Thymus (tissue), 11 donors: ENCODE measurements at regions not wholly inside any gene's neighbourhood (a gene's known extent, or its start where the extent isn't known, plus 50 kb on each side); places are given as distances from the start of the nearest gene placed in this dataset.

Source experiments
- DNase-seq, 9 donors: peaks; one replicate each; pipeline ENCODE4 v3.0.0-alpha.2; 2013; ENCODE audit warnings: low spot score in 9 of 9, low read depth in 6 of 9, missing footprints in 1 of 9
- H3K27ac ChIP-seq, 2 donors: one replicate each; pipeline ENCODE4 v1.5.1; 2013; ENCODE audit warnings: control low read depth in 1 of 2, low read depth in 1 of 2, low read length in 1 of 2, mild to moderate bottlenecking in 1 of 2, moderate library complexity in 1 of 2
- H3K27me3 ChIP-seq, 2 donors: one replicate each; pipeline ENCODE4 v1.5.1; 2013; ENCODE audit warnings: low read length in 1 of 2; ENCODE audit not compliant: control insufficient read depth in 2 of 2, insufficient read depth in 1 of 2
- H3K36me3 ChIP-seq, 2 donors: one replicate each; pipeline ENCODE4 v1.5.1; 2013; ENCODE audit warnings: low read length in 1 of 2, mild to moderate bottlenecking in 1 of 2, moderate library complexity in 1 of 2; ENCODE audit not compliant: control insufficient read depth in 2 of 2, insufficient read depth in 2 of 2
- H3K4me1 ChIP-seq, 2 donors: one replicate each; pipeline ENCODE4 v1.5.1; 2013; ENCODE audit warnings: low read length in 2 of 2; ENCODE audit not compliant: control insufficient read depth in 2 of 2, insufficient read depth in 2 of 2
- H3K4me3 ChIP-seq, 2 donors: one replicate each; pipeline ENCODE4 v1.5.1; 2013; ENCODE audit warnings: low read length in 2 of 2, control low read depth in 1 of 2, mild to moderate bottlenecking in 1 of 2
- H3K9me3 ChIP-seq, 2 donors: one replicate each; pipeline ENCODE4 v1.5.1; 2013; ENCODE audit warnings: low read length in 1 of 2, mild to moderate bottlenecking in 1 of 2; ENCODE audit not compliant: control insufficient read depth in 2 of 2, insufficient read depth in 1 of 2
- WGBS: extraction: QIAGEN DNeasy Blood & Tissue Kit; methylation state at CpG from one replicate; pipeline ENCODE4 v1.1.7; 2013; 5-methylcytosine and 5-hydroxymethylcytosine counted together
- donor health status: healthy.

DNA sequence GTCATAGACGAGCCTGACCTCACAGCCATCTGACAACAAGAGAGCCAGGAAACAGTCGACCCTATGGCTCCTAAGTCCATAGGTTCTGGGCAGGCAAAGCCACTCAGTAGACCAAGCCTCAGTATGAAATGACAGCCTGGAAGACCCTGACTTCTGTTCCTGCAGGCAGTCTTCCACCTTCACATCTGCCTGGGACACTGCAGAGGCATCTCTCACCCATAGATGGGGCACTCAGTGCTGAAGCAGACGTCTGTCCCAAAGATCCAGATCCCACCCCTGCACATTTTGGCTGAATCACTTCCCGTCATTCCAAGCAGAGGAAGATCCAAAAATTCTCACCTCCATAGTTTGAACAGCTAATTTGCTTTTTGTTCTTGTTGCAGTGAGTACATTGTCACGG lies 139.3 kb upstream of the ZNF507 start:
- no peaks in the 10 kb centered on the region for H3K4me1 ChIP-seq
- no peaks in the 10 kb centered on the region for H3K36me3 ChIP-seq
- WGBS = 72% methylated on average over 5 of the region's 5 CpGs
- H3K4me3 ChIP-seq = no peak overlapping the region
- no peak overlapping the region for H3K27ac ChIP-seq
- H3K9me3 ChIP-seq = no peaks in the 10 kb centered on the region
- no peaks in the 10 kb centered on the region for H3K27me3 ChIP-seq
- DNase-seq = no peak

DNA sequence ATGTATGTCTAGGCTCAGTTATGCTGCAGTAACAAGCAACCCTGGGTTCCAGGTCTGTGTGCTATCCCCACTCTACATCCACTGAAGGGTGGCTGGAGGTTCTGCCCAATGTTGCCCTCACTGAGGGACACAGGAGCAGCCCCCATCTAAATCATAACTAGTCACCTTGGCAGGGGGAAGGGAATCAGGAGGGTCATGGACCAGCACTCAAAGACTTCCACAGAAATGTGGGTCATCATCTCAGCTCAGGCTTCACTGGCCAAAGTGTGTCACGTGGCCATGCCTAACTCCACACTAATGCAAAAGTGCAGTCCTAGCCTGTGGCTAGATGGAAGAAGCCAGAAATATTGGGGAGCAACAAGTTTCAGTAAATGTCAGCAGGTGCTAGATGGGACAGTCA lies 137.3 kb upstream of the ZNF507 start:
- Histone ChIP-seq H3K4me3 (no peak overlapping the region), H3K27ac (no peak overlapping the region), H3K4me1 (no peaks in the 10 kb centered on the region), H3K27me3 (no peaks in the 10 kb centered on the region), H3K9me3 (no peaks in the 10 kb centered on the region), H3K36me3 (no peaks in the 10 kb centered on the region)
- 94% methylated on average over 1 of the region's 1 CpG for WGBS
- DNase-seq = no peak

DNA sequence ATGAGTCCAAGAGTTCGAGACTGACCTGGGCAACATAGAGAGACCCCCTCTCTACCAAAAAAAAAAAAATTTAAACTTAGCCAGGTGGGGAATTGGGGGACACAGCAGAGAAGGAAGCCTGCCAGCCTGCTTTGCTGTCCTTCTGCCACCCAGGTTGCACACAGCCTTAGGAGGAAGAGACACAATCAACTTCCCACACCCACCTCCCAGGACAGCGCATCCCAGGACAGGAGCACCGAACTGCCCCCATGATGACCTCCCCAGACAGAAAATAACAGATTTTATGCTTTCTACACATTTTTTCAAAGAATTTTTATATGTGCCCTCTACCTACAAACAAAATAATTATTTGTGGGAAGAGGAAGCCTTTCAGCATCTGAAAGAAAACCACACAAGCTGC lies 126.0 kb upstream of the ZNF507 start:
- DNase-seq = no peak
- H3K36me3 ChIP-seq = no peaks in the 10 kb centered on the region
- no peak overlapping the region for H3K27ac ChIP-seq
- peaks cover 12 to 15% of the 10 kb centered on the region in 2 donors for H3K4me1 ChIP-seq
- no peaks in the 10 kb centered on the region for H3K9me3 ChIP-seq
- H3K27me3 ChIP-seq = peaks cover 4 to 15% of the 10 kb centered on the region in 2 donors
- H3K4me3 ChIP-seq = no peak overlapping the region
- 92% methylated on average over 3 of the region's 3 CpGs for WGBS

DNA sequence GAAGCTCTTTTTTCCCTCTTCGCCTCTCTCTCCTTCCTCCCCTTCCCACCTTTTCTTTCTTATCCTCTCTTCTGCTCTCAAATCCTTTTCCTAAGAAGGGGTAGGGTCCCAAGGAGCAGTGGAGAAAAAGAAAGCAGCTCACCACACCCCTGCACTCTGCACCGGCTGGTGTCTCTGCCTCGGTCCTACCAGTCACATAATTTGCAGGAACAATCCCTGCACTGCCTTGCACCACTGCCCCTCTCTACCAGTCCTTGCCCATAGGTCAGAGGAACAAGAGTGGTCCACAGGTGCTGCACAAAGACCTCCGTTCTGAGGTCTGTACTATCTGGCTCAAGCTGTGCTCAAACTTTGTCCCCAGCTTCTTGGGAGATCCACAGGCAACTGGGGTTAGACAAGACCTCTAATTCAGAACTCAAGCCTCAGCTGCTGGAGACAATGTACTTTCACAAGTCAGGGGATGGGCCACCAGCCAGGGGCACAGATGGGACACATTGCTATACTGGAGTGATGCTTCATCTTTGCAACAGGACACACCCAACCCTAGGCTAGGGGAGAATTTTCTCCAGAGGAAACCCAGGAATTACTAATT lies 125.4 kb upstream of the ZNF507 start:
- Histone ChIP-seq H3K4me1 (peaks cover 12 to 17% of the 10 kb centered on the region in 2 donors), H3K36me3 (no peaks in the 10 kb centered on the region), H3K9me3 (no peaks in the 10 kb centered on the region), H3K27me3 (peaks cover 7 to 20% of the 10 kb centered on the region in 2 donors), H3K4me3 (no peak overlapping the region), H3K27ac (no peak overlapping the region)
- no peak for DNase-seq
- WGBS = 79% methylated on average over 4 of the region's 4 CpGs

DNA sequence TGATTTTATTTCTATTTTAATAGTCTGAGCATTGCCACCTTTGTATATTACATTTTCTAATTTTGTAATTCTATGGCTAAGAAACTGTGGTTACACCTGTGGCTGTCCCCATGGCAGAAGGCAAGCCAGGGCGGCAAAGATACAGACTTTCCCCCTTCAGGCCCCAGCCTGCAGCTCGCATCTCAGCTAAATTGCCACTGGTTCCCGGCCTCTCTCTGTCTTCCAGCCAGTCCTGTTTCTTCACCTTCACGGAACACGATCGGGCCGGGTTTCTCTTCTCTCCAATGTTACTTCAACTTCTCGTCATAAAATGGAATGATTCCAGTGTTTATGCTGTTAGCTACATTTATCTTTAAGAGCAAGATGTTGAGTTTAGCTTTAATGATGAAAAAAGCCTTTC lies 124.5 kb upstream of the ZNF507 start:
- WGBS = 61% methylated on average over 8 of the region's 8 CpGs

DNA sequence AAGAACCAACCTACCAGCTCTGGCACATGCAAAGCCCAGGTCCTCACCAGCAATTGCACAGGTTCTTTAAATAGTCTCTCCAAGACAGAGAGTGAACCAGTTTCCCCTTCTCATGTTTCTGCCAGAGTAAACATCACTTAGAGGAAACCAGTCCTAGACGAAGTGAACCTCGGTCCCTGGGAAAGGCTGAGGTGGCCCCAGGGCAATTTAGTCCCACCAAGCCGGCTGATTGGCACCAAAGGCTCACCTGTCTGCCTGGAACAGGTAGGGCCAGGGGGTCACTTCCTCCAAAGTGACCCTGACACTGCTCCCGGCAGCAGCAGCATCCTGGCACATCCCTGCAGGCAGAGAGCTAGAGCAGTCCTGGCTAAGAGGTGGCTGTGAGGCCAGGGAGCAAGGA lies 122.9 kb upstream of the ZNF507 start:
- 37% methylated on average over 4 of the region's 4 CpGs for WGBS
- no peak for DNase-seq
- H3K27ac ChIP-seq = no peak overlapping the region
- peaks cover 12 to 25% of the 10 kb centered on the region in 2 donors for H3K27me3 ChIP-seq
- peaks cover 12 to 17% of the 10 kb centered on the region in 2 donors for H3K4me1 ChIP-seq
- no peaks in the 10 kb centered on the region for H3K36me3 ChIP-seq
- no peaks in the 10 kb centered on the region for H3K9me3 ChIP-seq
- H3K4me3 ChIP-seq = no peak overlapping the region

More for the DNA sequence above, 124.5 kb upstream of the ZNF507 start:
- H3K4me3 ChIP-seq = no peak overlapping the region
- no peaks in the 10 kb centered on the region for H3K36me3 ChIP-seq
- H3K9me3 ChIP-seq = no peaks in the 10 kb centered on the region
- H3K27ac ChIP-seq = no peak overlapping the region
- peaks cover 12 to 17% of the 10 kb centered on the region in 2 donors for H3K4me1 ChIP-seq
- H3K27me3 ChIP-seq = peaks cover 12 to 25% of the 10 kb centered on the region in 2 donors
- no peak for DNase-seq

DNA sequence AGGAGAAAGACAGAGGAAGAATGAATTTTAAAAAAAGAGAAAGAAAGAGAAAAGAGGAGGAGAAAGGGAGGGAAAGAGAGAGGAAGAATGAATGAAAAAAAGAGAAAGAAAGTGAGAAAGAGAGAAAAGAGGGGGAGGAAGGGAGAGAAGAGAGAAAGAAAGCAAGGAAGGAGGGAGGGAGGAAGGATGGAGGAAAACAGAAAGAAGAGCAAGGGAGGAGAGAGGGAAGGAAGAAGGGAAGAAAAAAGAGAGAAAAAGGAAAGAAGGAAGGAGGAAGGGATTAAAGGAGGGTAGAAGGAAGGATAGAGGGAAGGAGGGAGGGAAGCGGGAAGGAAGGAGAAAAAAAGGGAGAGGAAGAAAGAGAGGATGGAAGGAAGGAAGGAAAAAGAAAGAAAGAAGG lies 122.3 kb upstream of the ZNF507 start:
- Histone ChIP-seq H3K4me1 (peaks cover 12 to 17% of the 10 kb centered on the region in 2 donors), H3K36me3 (no peaks in the 10 kb centered on the region), H3K4me3 (no peak overlapping the region), H3K9me3 (no peaks in the 10 kb centered on the region), H3K27ac (no peak overlapping the region), H3K27me3 (peaks cover 12 to 25% of the 10 kb centered on the region in 2 donors)
- 58% methylated on average over 1 of the region's 1 CpG for WGBS
- DNase-seq = no peak

DNA sequence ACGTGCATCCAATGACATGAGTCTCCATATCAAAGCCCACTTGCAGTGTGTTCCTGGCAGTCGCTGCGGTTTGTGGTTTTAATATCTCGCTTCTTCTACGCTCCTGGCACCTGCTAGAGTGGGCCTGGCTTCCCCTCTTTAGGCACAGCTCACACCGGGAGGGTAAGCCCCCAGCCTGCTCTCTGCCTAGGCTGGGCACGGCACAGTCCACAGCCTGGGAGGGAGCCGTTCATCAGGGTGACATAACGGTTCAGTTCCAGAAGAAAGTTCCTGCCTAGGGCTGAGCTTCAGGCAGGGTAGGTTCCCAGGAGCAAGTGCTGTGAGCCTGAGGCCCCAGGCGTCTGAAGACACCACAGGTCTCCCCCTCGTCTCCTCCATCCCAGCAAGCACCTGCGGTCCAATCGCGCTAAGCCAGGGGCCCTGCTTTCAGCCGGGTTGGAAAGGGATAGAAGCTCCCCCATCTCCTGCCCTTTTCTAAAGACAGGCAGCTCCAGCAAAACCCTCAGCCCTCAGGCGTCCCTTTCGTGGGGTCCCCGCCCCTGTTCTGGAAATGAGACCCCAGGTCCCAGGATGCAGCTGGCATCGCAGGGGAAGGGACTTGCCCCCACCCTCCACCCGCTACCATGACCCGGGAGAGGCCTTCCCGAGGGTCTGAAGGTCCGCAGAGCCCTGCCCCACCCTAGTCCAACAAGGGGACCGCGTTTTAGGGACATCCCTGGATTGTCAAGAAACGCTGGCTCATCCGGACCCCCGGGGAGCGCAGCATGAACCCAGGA lies 121.6 kb upstream of the ZNF507 start:
- Histone ChIP-seq H3K4me3 (peak overlapping the region in 1 of 2 donors; percentile 35), H3K27me3 (peaks cover 12 to 25% of the 10 kb centered on the region in 2 donors), H3K36me3 (no peaks in the 10 kb centered on the region), H3K4me1 (peaks cover 12 to 17% of the 10 kb centered on the region in 2 donors), H3K9me3 (no peaks in the 10 kb centered on the region), H3K27ac (no peak overlapping the region)
- 4% methylated on average over 29 of the region's 29 CpGs for WGBS
- peak in 7 of 9 donors; percentile 19 to 76 (median 42) for DNase-seq

DNA sequence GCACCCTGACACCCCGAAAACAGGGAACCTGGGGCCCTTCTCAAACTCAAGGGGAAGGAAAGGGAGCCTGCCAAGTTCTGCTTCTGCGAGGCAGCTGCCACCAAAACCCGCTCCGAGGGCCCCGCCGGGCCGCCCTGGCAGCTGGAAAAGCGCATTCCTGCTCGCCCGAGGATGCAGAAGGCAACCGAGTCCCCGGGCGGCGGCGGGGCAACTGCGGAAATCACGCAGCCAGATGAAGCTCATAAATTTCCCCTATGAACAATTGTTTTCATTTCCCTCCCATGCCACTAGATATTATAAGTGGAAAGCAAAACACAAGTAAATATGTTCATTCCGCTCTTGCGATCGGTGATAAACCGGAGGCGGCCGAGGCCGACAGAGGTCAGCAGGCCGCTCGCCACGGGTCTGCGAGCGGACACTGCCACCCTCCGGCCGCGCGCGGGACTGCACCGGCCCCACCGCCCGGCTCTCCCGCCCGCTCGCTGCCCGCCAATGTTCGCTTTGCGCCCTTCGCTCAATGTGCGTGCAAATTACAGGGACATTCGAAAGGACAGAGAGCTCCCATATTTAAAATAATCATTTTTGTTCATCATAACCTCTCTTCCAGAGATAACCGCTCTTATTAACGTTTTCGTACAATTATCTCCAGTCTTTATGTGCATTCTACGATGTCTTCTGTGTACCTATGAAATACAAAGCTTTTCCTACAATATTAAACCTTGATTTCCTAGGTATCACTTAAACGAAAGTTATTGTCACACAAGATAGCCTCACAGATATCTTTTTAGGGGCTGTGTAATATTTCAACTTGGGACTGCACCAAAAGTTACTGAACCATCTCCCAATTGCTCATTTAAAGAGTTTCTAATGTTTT lies 120.8 kb upstream of the ZNF507 start:
- Histone ChIP-seq H3K27ac (no peak overlapping the region), H3K4me1 (peaks cover 12 to 17% of the 10 kb centered on the region in 2 donors), H3K27me3 (peaks cover 12 to 25% of the 10 kb centered on the region in 2 donors), H3K4me3 (peak overlapping the region in 1 of 2 donors; percentile 35), H3K36me3 (no peaks in the 10 kb centered on the region), H3K9me3 (no peaks in the 10 kb centered on the region)
- WGBS = 5% methylated on average over 51 of the region's 51 CpGs
- peak in 6 of 9 donors; percentile 4 to 52 (median 26) for DNase-seq
